Left renal pelvis (tissue), 4 donors: ENCODE measurements at regions not wholly inside any gene's neighbourhood (a gene's known extent, or its start where the extent isn't known, plus 50 kb on each side); places are given as distances from the start of the nearest gene placed in this dataset.
"Not testable (repeated sequence)": the region's sequence is repeated elsewhere in the genome, so short reads cannot be mapped to it uniquely, and the experiment has no call there.

ENCODE experiments used
- DNase-seq, 4 donors: peaks; one replicate each; pipeline ENCODE4 v3.0.0-alpha.2; 2013; ENCODE audit warnings: low read depth in 4 of 4, low spot score in 3 of 4

DNA sequence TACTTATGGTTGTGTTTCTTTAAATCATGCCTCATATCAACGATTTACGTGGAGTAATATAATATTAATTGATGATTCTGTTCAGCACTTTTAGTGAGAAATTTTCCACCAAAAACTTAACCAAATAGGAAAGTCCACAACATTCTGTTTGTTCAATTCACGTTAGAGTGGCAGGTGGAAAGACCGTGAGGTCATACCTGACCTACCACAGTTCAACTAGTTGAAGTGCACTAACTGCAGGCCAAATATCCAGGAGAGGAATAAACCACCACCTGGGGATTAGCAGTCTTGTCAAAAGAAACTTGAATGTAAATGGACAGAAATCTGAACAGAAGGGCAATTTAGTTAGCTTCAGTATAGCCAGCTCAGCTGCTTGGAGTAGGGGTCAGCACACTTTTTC lies 577.7 kb downstream of the KIF4B start:
- DNase-seq, result no peak

GRCh38 chr5:155594270-155594669 lies 580.7 kb downstream of the KIF4B start:
- DNase-seq, result no peak

- DNase-seq, result no peak
Measured at GRCh38 chr5:155595791-155596190, 582.2 kb downstream of the KIF4B start.

DNA sequence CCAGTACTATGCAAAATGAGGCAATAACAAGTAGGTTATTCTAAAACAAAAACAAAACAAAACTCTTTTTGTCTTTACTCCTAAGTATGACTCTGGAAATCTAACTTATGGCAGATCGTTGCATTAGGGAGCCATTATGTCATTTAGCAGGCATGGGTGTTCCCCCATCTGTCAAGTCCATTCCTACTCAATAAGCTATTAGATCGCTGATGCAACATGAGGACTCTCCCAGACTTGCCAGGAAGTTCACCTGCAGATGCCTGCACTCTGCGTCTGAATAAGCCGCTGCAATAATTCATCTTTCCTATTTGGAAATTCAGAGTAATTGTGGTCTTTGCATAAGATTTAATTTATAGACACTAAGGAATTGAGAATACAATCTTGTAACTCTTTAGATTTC lies 585.0 kb downstream of the KIF4B start:
- no peak for DNase-seq

- DNase-seq, result no peak
Measured at GRCh38 chr5:155605920-155606319, 592.4 kb downstream of the KIF4B start.

DNA sequence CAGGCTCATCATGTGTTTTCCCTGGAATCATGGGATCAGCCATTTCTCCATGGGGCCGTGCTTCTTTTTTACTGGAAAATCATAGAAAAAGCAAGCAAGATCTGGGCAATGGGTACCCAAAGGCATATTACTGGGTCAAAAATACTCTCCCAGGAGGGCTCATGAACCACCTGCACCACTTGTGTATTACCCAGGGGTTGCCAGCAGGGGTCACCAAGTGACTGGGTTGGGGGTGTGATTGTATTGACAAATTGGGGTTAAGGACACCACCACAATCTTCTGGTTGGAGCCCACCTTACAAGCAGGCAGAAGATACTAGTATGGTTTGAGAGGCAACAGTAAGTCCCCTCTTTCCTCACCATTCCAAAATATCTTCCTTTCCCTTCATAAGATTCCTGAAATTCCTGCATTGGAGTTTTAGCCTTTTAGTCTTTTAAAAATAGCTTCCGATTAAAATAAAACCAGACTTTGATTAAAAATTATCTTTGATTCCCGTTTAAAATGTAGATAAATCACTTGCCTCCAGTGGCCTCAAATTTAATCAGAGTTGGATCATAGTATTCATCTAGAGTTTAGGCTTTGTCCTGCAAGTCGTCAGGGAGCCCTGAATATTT lies 603.3 kb downstream of the KIF4B start:
- DNase-seq, result peak in 1 of 4 donors; percentile 2

DNA sequence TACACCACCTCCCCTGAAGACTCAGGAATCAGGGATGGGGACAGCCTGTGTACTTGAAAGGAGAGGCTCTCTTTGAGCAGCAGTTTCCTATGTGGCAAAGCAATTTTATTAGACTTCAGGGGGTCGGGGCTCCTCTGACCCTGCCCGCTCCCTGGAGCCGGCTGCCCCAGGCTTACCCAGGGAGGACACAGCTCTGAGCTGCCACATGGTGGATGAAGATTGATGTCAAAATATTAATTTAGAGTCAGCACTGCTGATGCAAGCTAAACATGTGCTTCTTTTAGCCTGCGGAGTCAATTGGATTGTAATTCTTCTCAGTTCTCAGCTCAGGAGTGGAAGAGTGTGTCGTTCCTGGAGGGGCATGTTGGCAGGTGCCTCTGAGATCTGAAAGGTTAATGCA lies 606.1 kb downstream of the KIF4B start:
- DNase-seq, result no peak

GRCh38 chr5:155620821-155621410 lies 607.4 kb downstream of the KIF4B start:
- DNase-seq, result no peak

- no peak for DNase-seq
Measured at GRCh38 chr5:155624597-155625241, 611.2 kb downstream of the KIF4B start.

DNA sequence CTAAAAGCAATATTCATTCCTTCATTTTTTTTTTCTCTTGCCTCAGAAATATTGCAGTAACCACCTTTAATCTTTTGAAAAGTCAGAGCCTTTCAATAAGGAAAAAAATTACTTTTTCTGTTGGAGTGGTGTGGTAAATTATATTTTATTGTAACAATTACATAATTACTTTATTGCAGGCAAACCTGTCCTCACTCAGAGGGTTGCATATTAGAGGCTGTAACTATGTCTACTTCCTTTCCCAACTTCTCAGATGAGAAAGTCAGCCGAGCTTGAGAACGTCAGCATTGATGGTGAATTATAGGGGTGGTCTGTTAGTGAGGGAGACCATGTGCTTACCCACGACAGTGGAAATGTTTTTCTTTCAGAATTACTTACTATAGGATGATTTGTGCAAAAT lies 611.8 kb downstream of the KIF4B start:
- no peak for DNase-seq

DNA sequence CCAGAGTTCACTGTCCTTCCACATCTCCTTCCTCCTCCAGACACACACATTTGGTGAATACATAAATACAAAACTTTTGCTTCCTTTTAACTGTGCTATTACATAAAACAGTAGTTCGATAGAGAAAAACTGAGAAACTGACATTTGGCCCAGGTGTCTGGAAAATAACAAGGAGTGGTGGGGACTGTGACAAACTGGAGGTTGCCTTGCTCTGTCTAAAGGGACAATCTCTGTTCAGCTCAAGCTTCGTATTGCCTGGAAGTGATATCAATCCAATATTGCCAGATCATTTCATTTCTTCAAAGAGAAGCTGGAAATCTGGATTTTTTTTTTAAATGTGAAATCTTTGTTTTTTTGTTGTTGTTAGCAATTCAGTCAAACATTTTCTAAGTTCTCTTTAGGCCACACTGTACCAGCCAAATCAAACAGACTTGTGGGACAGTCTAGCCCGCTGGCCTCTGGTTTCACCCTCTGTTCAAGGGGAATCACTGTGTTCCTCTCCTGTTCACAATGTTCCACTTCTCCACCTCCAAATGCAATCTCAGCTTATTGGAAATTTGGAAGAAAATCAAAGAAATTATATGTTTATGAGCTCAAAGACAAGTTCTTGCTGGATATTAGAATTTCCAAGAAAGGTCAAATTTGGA lies 612.5 kb downstream of the KIF4B start:
- no peak for DNase-seq

- no peak for DNase-seq
Measured at GRCh38 chr5:155626592-155626991, 613.0 kb downstream of the KIF4B start.

DNA sequence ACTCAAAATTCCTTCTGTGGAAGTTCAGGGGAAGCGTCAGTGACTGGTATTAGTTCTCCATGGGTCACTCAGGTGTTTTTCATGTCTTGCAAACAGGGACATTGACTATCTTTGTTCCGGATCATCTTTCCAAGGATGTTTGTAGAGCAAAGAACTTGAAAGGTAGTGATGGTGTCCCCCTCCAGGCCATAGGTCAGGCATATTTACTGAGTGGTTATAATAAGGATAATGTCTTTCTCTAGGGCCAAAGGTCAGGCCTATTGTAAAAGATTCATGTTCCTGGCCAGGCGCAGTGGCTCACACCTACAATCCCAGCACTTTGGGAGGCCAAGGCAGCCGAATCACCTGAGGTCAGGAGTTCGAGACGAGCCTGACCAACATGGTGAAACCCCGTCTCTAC lies 614.8 kb downstream of the KIF4B start:
- DNase-seq, result no peak

GRCh38 chr5:155629597-155629996 lies 616.0 kb downstream of the KIF4B start:
- DNase-seq, result no peak

DNA sequence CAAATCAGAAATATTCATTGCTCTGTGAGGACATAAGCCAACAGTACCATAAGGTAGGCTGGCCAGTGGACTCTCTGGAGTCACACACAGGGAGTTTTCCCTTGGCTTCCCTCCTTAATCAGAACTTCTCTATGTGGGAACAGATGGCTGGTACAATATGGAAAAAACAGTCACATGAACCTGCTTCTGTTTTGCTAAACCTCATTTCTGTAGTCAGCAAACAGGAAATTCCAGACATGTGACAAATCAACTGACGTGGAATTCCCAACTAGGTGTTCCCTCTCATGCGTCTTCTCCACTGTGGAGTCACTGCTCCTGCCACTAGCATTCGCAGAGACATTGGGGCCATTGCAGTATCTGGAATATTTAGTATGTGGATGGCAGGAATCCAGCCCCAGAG lies 617.6 kb downstream of the KIF4B start:
- DNase-seq, result no peak

DNA sequence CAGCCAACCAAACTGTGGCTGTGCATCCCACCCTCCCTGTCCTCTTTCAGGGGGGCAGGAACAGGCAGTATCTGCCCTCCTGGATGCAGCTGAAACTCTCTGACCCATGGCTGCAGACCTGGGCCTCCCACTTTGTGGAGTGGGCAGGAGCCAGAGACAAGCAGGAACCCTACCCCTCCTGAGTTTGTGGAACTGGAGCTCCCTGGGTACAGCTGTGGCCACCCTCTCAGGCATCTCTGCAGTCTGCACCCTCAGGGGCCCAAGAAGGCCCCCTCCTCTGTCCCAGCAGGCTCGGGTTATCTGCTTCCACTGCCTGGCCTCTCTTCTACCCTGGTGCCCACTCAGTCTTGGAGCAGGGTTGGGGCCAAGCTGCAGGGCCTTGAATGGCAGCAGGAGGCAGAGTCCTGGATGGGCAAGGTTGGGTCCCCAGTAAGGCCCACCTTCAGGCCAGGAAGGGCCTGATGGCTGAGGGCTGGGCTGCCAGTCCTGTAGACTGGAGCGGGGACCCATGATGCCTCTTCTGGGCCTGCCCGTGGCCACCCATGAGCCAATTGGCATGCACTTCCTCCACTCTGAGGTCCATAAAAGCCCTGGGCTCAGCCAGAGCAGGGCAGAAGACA lies 619.9 kb downstream of the KIF4B start:
- no peak for DNase-seq

- DNase-seq, result no peak
Measured at GRCh38 chr5:155649666-155650065, 636.1 kb downstream of the KIF4B start.

DNA sequence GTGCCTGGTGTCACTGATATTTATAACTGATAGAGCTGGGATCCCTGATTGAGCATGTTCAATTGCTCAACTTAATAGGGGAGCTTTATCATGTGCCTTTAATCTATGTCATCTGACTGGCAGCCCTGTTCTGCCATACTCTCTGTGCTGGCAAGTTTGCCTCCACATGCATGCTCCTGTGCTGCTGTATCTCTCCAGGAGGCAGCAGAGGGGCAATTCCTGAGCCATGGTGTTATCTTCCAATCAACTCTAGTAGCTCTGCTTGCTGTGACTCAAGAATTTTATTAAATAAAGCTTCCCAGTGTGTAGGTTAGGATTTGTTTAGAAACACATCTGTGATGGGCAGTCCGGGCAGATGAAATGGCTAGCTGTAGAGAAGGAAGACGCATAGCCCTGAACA lies 642.0 kb downstream of the KIF4B start:
- no peak for DNase-seq

DNA sequence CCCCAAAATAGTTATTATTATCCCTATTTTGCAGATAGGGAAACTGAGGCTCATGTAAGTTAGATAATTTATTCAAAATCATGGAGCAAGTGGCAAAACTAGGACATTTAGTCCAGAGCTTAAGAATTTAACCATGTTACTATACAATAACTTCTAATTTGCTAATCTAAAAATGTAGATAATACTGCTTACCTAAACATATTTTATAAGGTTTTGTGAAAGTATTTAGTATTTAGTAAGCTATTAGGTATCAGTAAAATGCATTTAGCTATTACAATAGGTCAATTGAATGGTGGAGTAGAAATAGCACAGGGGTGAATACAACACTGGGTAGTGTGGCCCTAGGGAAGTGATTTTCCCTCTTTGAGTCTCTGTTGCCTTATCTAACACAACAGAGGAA lies 648.3 kb downstream of the KIF4B start:
- DNase-seq, result no peak

DNA sequence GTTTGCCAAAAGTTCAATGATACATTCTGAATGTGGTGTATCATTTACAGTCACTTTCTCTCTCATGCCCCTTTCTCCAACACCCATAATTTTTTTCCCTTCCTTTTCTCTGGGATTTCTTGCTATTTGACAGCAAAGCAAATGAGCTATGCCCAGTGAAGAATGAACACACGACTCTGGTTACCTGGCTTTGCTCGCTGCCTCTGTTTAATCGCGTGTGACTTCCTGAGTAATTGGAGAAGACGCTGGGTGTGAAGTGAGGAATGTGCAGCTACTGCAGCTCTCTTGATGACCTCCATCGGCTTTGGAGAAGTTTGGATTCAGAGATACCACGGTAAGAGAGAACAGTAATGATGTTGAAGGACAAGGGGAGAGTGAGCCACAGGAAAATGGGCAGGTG lies 651.8 kb downstream of the KIF4B start:
- DNase-seq, result peak; percentile 12 to 76 (median 25)

DNA sequence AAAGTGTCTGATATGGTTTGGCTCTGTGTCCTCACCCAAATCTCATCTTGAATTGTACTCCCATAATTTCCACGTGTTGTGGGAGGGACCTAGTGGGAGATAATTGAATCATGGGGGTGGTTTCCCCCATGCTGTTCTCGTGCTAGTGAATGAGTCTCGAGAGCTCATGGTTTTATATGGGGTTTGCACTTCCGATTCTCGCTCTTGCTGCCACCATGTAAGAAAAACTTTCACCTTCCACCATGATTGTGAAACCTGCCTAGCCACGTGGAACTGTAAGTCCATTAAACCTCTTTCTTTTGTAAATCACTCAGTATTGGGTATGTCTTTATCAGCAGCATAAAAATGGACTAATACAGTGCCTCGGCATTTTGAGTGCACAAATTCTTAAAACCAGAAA lies 655.0 kb upstream of the SGCD start:
- DNase-seq, result not testable (repeated sequence)
